HepG2 (cell line): ENCODE measurements at regions not wholly inside any gene's neighbourhood (a gene's known extent, or its start where the extent isn't known, plus 50 kb on each side); places are given as distances from the start of the nearest gene placed in this dataset.
A peak's percentile ranks its signal among the peaks of the same experiment; 100 is the strongest.

ENCODE experiments used
- ATAC-seq: fragments of 200-7000 bp; cut with Tn5 transposase; 3 replicates; pipeline ENCODE4 v1.9.1; 2020; ENCODE audit warnings: mild to moderate bottlenecking, moderate library complexity
- BruUV-seq: library from RNA; stranded (reverse); fragments of 400-500 nt; replicated peaks from 2 replicates; lab custom pipeline; 2021; lab: Mats Ljungman, UMichigan
- CTCF ChIA-PET: fragments of 300-600 bp; formaldehyde crosslinking; extraction: SDS; loops from one replicate; lab custom pipeline; 2021; ENCODE audit warnings: low total read pairs, inconsistent platforms, low intra/inter-chr PET ratio; lab: Yijun Ruan, JAX
- POLR2A ChIA-PET: fragments of 350-600 bp; sonication (Branson Sonifier 250); formaldehyde crosslinking; loops from one replicate; lab custom pipeline; 2020; ENCODE audit warnings: antibody characterized with exemption, inconsistent platforms; lab: Yijun Ruan, JAX
- DNase-seq: peaks from one replicate; pipeline ENCODE4 v3.0.0-alpha.2; 2015; ENCODE audit warnings: low spot score
- FAIRE-seq: peaks from 3 replicates; lab custom pipeline; 2011; peaks lifted over from hg19 to GRCh38; lab: Jason Lieb, UNC
- H2AFZ ChIP-seq: one replicate; pipeline ENCODE4 v1.6.1; 2011; ENCODE audit warnings: low read length, inconsistent platforms
- H3K27ac ChIP-seq: fragments of 300-600 bp; 3 replicates; pipeline ENCODE4 v1.8.0; 2011; ENCODE audit warnings: mixed run types, mild to moderate bottlenecking, mixed read lengths, low read length, inconsistent platforms; ENCODE audit not compliant: insufficient read depth; ENCODE audit errors: extremely low read length
- H3K27me3 ChIP-seq, 2 experiments: fragments of 200-600 bp in 1 of 2; 2 replicates in 1 of 2; 3 replicates in 1 of 2; pipeline versions ENCODE4 v1.6.0 to v1.8.0; 2011; ENCODE audit warnings: low read length in 2 of 2, mild to moderate bottlenecking in 2 of 2, moderate library complexity in 2 of 2, inconsistent platforms in 1 of 2; ENCODE audit not compliant: insufficient read depth in 2 of 2, control insufficient read depth in 1 of 2
- H3K36me3 ChIP-seq, 2 experiments: fragments of 200-600 bp in 1 of 2; replicated peaks in 1 of 2; 2 replicates in 1 of 2; 3 replicates in 1 of 2; pipeline versions ENCODE4 v1.5.1 to v1.8.0; 2011; ENCODE audit warnings: low read length in 2 of 2, inconsistent platforms in 1 of 2; ENCODE audit not compliant: insufficient read depth in 2 of 2, control insufficient read depth in 1 of 2
- H3K4me1 ChIP-seq: 2 replicates; pipeline ENCODE4 v1.5.1; 2012; ENCODE audit warnings: low read length, inconsistent platforms; ENCODE audit not compliant: insufficient read depth
- H3K4me2 ChIP-seq: 2 replicates; pipeline ENCODE4 v1.6.0; 2011; ENCODE audit warnings: low read depth, low read length, inconsistent platforms
- H3K4me3 ChIP-seq, 3 experiments: fragments of 200-600 bp in 1 of 3; sonication (generic), shearing (Covaris generic) in 1 of 3; replicated peaks in 1 of 3; 2 replicates each; pipeline ENCODE4 v1.5.1; 2011 to 2016; ENCODE audit warnings: low read length in 3 of 3, inconsistent platforms in 2 of 3, low read depth in 2 of 3, mild to moderate bottlenecking in 2 of 3, control low read depth in 1 of 3, mixed read lengths in 1 of 3; ENCODE audit not compliant: insufficient read depth in 1 of 3
- H3K79me2 ChIP-seq: one replicate; pipeline ENCODE4 v1.6.1; 2011; ENCODE audit warnings: low read length, inconsistent platforms; ENCODE audit not compliant: insufficient read depth
- H3K9ac ChIP-seq: 2 replicates; pipeline ENCODE4 v1.6.0; 2011; ENCODE audit warnings: mild to moderate bottlenecking, low read depth, low read length, inconsistent platforms; ENCODE audit not compliant: insufficient read depth
- H3K9me3 ChIP-seq: 2 replicates; pipeline ENCODE4 v1.5.1; 2012; ENCODE audit warnings: mild to moderate bottlenecking, low read length
- H4K20me1 ChIP-seq: 2 replicates; pipeline ENCODE4 v1.6.0; 2011; ENCODE audit warnings: inconsistent platforms, mild to moderate bottlenecking, low read length, moderate library complexity; ENCODE audit not compliant: insufficient read depth
- EEA1 ChIP-seq: sonication (generic); formaldehyde crosslinking; IDR thresholded peaks from 2 replicates; pipeline ENCODE4 v1.5.1; 2020; ENCODE audit warnings: mild to moderate bottlenecking, missing genetic modification reagents, borderline replicate concordance
- EP300 ChIP-seq, 3 experiments: sonication (generic) in 1 of 3; formaldehyde crosslinking in 1 of 3; IDR thresholded peaks; 2 replicates each; pipeline versions ENCODE4 v1.5.1 to v1.6.1; 2011 to 2020; ENCODE audit warnings: low read depth in 2 of 3, low read length in 2 of 3, borderline replicate concordance in 1 of 3, improper control_type of control experiment in 1 of 3, mild to moderate bottlenecking in 1 of 3, missing genetic modification reagents in 1 of 3, moderate library complexity in 1 of 3
- HMG20A ChIP-seq: IDR thresholded peaks from 2 replicates; pipeline ENCODE4 v1.6.1; 2016; ENCODE audit warnings: borderline replicate concordance
- NFIC ChIP-seq: IDR thresholded peaks from 2 replicates; pipeline ENCODE4 v1.6.1; 2012; ENCODE audit warnings: mild to moderate bottlenecking, low read length, inconsistent platforms
- SOX13 ChIP-seq, 3 experiments: fragments of 450-650 bp in 1 of 3; sonication (generic) in 1 of 3; formaldehyde crosslinking in 1 of 3; IDR thresholded peaks in 2 of 3; conservative IDR thresholded peaks in 1 of 3; 2 replicates each; pipeline versions ENCODE4 v1.5.0 to v1.6.1; 2016 to 2020; ENCODE audit warnings: antibody characterized with exemption in 1 of 3, mild to moderate bottlenecking in 1 of 3, missing compliant biosample characterization in 1 of 3, missing genetic modification reagents in 1 of 3, moderate library complexity in 1 of 3
- ZNF136 ChIP-seq: sonication (generic); formaldehyde crosslinking; IDR thresholded peaks from 2 replicates; pipeline ENCODE4 v1.8.1; 2022; ENCODE audit warnings: low read depth, mild to moderate bottlenecking, moderate library complexity, missing genetic modification reagents
- ZNF484 ChIP-seq: sonication (generic); formaldehyde crosslinking; IDR thresholded peaks from 2 replicates; pipeline ENCODE4 v1.5.1; 2020; ENCODE audit warnings: mild to moderate bottlenecking, low read depth, missing genetic modification reagents, borderline replicate concordance
- ZNF644 ChIP-seq: IDR thresholded peaks from 2 replicates; pipeline ENCODE4 v1.6.1; 2016; ENCODE audit warnings: low read depth
- WGBS: methylation state at CpG from one replicate; pipeline ENCODE4 v1.1.6; 2017; ENCODE audit warnings: low lambda C conversion rate; 5-methylcytosine and 5-hydroxymethylcytosine counted together
- in situ Hi-C: cut with HindIII; loops from 2 replicates; pipeline ENCODE4 v1.10.0; 2017; ENCODE audit warnings: low pct_unique_long_range_greater_than_20kb; ENCODE audit not compliant: extremely low pct_ligation_motif_present
- intact Hi-C: fragments of 100-400 bp; cut with micrococcal nuclease; formaldehyde crosslinking; loops from one replicate; pipeline ENCODE4 v1.10.0; 2022; ENCODE audit not compliant: unreplicated experiment
- TF ChIP-seq, protein P1 (sequence below): sonication (generic); formaldehyde crosslinking; IDR thresholded peaks from 2 replicates; pipeline ENCODE4 v1.5.0; 2020; ENCODE audit warnings: mild to moderate bottlenecking, missing genetic modification reagents, borderline replicate concordance
- TF ChIP-seq, protein P2 (sequence below): sonication (generic); formaldehyde crosslinking; IDR thresholded peaks from 2 replicates; pipeline ENCODE4 v1.5.0; 2020; ENCODE audit warnings: missing genetic modification reagents

DNA sequence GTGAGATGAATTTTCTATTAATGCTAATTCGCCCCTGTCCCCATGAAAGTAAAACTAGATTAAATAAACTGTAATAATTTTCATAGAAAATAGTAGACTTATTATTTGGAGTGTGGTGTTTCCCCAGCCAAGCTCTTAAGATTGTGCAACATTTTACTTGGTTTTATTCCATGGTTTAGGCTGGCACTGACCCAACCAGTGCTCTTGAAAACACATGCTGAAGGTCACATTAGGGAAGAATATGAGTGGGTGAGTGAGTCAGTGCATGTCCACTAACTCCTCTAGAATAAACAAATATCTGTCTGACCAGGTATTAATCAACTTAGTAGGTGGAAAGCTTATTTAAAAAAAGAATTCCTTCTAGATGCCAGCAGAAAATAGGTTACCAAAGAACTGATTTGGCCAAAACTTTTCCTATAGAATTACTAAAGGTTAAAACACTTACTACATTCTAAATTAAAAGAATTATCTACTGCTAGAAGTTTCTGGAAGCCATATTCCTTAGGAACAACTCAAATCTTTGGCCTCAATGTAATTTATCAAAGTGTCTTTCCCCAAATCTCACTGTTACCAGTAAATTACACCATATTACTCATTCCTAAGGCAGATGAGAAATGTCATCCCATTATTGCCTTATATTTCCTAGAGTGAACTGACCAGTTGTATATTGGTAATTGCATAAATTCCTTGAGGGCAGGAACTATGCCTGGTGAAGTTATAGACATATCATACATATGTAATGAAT is 89.7 kb upstream of the RGS1 start:
- ATAC-seq: peak; percentile 71
- TF ChIP-seq, protein P1, sequence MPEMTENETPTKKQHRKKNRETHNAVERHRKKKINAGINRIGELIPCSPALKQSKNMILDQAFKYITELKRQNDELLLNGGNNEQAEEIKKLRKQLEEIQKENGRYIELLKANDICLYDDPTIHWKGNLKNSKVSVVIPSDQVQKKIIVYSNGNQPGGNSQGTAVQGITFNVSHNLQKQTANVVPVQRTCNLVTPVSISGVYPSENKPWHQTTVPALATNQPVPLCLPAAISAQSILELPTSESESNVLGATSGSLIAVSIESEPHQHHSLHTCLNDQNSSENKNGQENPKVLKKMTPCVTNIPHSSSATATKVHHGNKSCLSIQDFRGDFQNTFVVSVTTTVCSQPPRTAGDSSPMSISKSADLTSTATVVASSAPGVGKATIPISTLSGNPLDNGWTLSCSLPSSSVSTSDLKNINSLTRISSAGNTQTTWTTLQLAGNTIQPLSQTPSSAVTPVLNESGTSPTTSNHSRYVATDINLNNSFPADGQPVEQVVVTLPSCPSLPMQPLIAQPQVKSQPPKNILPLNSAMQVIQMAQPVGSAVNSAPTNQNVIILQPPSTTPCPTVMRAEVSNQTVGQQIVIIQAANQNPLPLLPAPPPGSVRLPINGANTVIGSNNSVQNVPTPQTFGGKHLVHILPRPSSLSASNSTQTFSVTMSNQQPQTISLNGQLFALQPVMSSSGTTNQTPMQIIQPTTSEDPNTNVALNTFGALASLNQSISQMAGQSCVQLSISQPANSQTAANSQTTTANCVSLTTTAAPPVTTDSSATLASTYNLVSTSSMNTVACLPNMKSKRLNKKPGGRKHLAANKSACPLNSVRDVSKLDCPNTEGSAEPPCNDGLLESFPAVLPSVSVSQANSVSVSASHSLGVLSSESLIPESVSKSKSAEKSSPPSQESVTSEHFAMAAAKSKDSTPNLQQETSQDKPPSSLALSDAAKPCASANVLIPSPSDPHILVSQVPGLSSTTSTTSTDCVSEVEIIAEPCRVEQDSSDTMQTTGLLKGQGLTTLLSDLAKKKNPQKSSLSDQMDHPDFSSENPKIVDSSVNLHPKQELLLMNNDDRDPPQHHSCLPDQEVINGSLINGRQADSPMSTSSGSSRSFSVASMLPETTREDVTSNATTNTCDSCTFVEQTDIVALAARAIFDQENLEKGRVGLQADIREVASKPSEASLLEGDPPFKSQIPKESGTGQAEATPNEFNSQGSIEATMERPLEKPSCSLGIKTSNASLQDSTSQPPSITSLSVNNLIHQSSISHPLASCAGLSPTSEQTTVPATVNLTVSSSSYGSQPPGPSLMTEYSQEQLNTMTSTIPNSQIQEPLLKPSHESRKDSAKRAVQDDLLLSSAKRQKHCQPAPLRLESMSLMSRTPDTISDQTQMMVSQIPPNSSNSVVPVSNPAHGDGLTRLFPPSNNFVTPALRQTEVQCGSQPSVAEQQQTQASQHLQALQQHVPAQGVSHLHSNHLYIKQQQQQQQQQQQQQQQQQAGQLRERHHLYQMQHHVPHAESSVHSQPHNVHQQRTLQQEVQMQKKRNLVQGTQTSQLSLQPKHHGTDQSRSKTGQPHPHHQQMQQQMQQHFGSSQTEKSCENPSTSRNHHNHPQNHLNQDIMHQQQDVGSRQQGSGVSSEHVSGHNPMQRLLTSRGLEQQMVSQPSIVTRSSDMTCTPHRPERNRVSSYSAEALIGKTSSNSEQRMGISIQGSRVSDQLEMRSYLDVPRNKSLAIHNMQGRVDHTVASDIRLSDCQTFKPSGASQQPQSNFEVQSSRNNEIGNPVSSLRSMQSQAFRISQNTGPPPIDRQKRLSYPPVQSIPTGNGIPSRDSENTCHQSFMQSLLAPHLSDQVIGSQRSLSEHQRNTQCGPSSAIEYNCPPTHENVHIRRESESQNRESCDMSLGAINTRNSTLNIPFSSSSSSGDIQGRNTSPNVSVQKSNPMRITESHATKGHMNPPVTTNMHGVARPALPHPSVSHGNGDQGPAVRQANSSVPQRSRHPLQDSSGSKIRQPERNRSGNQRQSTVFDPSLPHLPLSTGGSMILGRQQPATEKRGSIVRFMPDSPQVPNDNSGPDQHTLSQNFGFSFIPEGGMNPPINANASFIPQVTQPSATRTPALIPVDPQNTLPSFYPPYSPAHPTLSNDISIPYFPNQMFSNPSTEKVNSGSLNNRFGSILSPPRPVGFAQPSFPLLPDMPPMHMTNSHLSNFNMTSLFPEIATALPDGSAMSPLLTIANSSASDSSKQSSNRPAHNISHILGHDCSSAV (CRISPR knock-in tag): no peak
- TF ChIP-seq HMG20A (CRISPR knock-in tag) (peak; percentile 62; the same call in 1 of the 2 replicates), SOX13 (IDR thresholded peaks at IDR 0.05) (no peak), SOX13 (CRISPR knock-in tag; conservative IDR thresholded peaks at IDR 0.05 in 1 of 2, IDR thresholded peaks at IDR 0.05 in 1 of 2) (peak in 1 of 2 experiments; percentile 32; a peak in 1 of 4 replicates), ZNF644 (peak; percentile 61; the same call in 1 of the 2 replicates), EEA1 (CRISPR knock-in tag) (no peak), ZNF484 (CRISPR knock-in tag) (no peak), EP300 (IDR thresholded peaks at IDR 0.05; ENCODE audit: low read depth in 2 of 2, low read length in 2 of 2) (peak in 1 of 2 experiments; percentile 13; a peak in 1 of 4 replicates), EP300 (CRISPR knock-in tag; IDR thresholded peaks at IDR 0.05; ENCODE audit: borderline replicate concordance) (no peak), ZNF136 (CRISPR knock-in tag) (no peak), NFIC (peak; percentile 26; the same call in 1 of the 2 replicates)
- TF ChIP-seq, protein P2, sequence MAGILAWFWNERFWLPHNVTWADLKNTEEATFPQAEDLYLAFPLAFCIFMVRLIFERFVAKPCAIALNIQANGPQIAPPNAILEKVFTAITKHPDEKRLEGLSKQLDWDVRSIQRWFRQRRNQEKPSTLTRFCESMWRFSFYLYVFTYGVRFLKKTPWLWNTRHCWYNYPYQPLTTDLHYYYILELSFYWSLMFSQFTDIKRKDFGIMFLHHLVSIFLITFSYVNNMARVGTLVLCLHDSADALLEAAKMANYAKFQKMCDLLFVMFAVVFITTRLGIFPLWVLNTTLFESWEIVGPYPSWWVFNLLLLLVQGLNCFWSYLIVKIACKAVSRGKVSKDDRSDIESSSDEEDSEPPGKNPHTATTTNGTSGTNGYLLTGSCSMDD (CRISPR knock-in tag): no peak

More for the DNA sequence above, 89.7 kb upstream of the RGS1 start:
- intact Hi-C loops (no loop called here), in situ Hi-C loops (loop anchor here (25.0 kb wide), 1 partner anchor 276 kb away; no protein-coding TSS in a partner anchor)
- Histone ChIP-seq H3K9ac (no peak overlapping the region), H3K79me2 (no peaks in the 10 kb centered on the region), H3K4me1 (no peaks in the 10 kb centered on the region), H3K36me3 (no peaks in the 10 kb centered on the region), H4K20me1 (no peaks in the 10 kb centered on the region), H3K9me3 (no peaks in the 10 kb centered on the region), H3K4me3 (no peak overlapping the region), H3K27ac (no peak overlapping the region), H3K4me2 (no peak overlapping the region), H2AFZ (no peak overlapping the region), H3K27me3 (no peaks in the 10 kb centered on the region)
- 7% methylated on average over 1 of the region's 1 CpG for WGBS
- FAIRE-seq (no peak), DNase-seq (peak; percentile 55)
- ChIA-PET CTCF (no interaction called here), POLR2A (interaction anchor here (0.6 kb wide), 1 partner anchor 576 kb away, joined by 3 read pairs; no protein-coding TSS in a partner anchor)
- BruUV-seq: no TSS peak
